DOHH2 (cell line): ENCODE measurements at regions not wholly inside any gene's neighbourhood (a gene's known extent, or its start where the extent isn't known, plus 50 kb on each side); places are given as distances from the start of the nearest gene placed in this dataset.

Source experiments
- CTCF ChIP-seq: fragments of 200-600 bp; sonication (generic); IDR thresholded peaks from one replicate; pipeline ENCODE4 v1.5.1; 2014; ENCODE audit warnings: antibody characterized with exemption, mild to moderate bottlenecking, low read depth, low read length; ENCODE audit not compliant: poor library complexity, severe bottlenecking
- EZH2phosphoT487 ChIP-seq: fragments of 200-600 bp; sonication (generic); IDR thresholded peaks from 2 replicates; pipeline ENCODE4 v1.6.1; 2017; ENCODE audit warnings: borderline replicate concordance, mild to moderate bottlenecking, antibody characterized with exemption, low read length, moderate library complexity, mixed read lengths

- TF ChIP-seq CTCF (no peak), EZH2phosphoT487 (no peak)
Measured at GRCh38 chr15:35244227-35244626, 159.1 kb upstream of the NANOGP8 start.
